ENCODE measurements at regions not wholly inside any gene's neighbourhood (a gene's known extent, or its start where the extent isn't known, plus 50 kb on each side); places are given as distances from the start of the nearest gene placed in this dataset.

GRCh38 chr14:98109326-98109725, 1162.7 kb downstream of the BCL11B start:
- TF ChIP-seq CTCF (IDR thresholded peaks at IDR 0.05), result no peak
- TF ChIP-seq ZFX (IDR thresholded peaks at IDR 0.05; ENCODE audit: borderline replicate concordance), result no peak
